NCI-H510A treated with DMSO at 0.1 percent for 48 hours (cell line): ENCODE measurements at regions not wholly inside any gene's neighbourhood (a gene's known extent, or its start where the extent isn't known, plus 50 kb on each side); places are given as distances from the start of the nearest gene placed in this dataset.
"Not testable (repeated sequence)": the region's sequence is repeated elsewhere in the genome, so short reads cannot be mapped to it uniquely, and the experiment has no call there.

ENCODE experiments used
- DNase-seq: peaks from one replicate; lab custom pipeline; 2025; lab: John Stamatoyannopoulos, UW

DNA sequence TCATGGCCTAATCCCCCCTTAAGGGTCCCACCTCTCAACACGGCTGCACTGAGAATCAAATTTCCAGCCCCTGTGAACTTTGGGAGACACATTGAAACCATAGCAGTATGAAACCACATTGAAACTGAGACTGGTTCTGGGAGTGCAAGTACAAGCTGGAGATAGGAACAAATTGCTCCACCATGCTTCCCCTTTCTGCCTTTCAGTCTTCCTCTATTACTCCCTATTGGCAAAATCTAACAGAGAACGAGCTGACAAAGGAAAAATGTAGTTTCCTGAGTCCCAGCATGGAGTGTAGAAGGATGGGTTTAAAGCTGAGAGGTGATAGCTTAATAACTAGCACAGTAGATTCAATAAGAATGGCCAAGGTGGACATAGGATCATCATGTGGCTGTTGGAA lies 161.7 kb upstream of the RPL34 start:
- DNase-seq, result no peak

DNA sequence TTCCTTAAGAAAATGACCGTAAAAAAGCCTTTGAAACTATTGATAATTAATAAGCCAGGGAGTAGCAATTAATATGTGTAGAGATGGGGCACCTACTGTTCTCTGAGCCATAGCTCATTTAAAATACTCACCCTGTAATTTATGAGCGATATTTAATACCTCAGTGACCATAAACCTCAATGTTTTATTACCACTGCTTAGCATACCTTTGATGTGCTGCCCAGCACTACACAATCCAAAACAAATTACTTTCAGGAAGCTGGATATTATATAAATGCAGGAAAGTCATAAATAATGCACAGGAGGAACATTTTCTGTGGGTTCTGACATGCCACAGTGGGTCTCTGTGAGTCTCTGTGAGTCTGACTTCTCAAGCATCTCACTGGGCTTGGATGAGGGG lies 166.1 kb upstream of the RPL34 start:
- DNase-seq, result no peak

DNA sequence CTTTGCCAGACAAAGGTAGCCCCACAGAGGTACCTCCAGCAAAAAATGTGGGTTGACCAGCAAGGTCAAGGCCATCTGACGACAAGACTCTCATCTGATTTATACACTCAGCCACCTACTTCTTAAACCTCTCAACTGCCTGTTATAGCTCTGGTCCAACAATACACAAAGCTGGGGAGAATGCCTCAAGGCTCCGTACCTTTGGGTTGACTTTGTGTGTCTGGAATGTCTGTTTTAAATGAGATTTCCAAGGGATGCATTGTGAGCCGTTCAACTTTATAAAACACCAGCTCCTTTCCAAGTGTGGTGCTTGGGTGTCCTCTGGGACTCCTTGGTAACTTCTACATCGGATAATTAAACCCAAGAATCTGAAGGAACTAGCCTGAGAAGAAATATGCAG lies 167.0 kb upstream of the RPL34 start:
- DNase-seq, result no peak

DNA sequence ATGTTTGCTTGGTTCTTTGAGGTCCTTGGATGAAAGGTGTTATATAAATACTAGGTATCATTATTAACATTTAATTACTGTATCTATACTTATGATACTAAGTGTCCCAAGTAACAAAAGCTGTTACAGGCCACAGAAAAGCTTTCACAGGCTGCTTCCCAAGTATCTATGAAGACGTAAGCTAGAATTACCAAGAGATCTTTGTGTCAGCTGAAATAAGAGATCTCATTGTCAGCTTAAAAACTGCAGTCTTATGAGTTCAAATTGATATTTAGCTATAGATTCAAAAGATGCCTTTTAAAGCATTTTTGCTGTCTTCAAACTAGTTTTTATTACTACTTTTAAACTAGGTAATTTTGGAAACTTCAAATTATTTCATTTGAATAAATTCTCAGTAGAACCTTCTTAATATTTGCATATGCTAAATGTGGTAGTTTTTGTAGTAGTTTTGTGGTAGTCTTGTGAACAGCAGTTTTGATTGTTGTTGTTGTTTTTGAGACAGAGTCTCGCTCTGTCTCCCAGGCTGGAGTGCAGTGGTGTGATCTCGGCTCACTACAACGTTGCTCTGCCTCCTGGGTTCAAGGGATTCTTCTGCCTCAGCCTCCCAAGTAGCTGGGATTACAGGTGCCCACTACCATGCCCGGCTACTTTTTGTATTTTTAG lies 170.0 kb upstream of the RPL34 start:
- DNase-seq, result no peak

DNA sequence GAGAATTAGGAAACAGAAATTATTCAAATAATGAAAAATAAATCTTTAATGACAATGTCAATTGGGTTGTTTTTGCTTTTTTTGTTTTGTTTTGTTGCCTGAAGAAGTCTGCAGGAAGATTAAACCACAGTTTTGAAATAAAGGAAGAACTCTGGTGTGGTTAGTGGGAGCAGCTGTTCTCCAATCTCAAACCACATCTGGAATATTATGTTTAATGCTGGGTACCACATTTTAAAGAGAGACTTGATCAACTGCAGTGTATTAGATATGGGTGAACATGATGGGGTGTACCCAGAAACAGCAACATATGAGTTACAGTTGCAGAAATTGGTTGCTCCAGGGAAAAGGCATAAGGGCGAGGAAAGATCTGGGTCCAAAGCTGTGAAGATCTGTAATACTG lies 171.2 kb upstream of the RPL34 start:
- DNase-seq, result no peak

DNA sequence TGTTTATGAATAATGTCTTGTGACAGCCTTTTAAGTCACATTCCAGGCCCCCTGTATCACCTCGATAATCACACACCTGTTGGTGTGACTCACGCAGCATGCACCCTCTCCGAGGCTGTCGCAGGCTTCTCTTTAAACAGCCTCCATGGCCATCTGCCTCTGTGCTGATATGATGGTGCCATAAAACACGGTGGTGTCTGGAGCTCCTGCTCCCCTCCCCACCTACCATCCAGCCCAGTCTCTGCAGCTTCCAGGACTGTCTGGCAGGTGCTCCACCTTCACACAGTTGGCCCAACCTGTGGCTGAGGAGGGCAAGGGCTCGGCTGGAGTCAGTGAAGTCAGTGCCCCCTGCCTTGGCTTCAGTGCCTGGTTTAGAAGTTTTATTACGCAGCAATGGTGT lies 173.8 kb upstream of the RPL34 start:
- DNase-seq, result peak; percentile 41

DNA sequence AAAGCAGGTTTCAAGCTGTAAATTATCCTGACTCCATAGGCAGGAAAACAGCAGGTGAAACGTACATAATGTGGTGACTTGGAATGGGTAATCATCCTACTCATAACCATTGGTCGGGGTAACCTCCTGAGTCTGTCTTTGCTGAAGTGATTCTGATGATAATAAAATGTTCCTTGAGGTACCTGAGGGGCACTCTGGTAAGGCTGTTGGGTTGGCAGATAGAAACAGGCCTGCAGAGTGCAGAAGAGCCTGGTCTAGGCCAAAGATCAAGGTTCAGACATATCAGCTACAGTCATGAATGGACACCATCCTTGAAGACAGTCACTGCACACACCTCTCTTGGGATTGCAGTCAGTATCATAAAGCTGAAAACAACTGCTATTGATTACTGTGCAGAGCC lies 174.7 kb upstream of the RPL34 start:
- DNase-seq, result no peak

DNA sequence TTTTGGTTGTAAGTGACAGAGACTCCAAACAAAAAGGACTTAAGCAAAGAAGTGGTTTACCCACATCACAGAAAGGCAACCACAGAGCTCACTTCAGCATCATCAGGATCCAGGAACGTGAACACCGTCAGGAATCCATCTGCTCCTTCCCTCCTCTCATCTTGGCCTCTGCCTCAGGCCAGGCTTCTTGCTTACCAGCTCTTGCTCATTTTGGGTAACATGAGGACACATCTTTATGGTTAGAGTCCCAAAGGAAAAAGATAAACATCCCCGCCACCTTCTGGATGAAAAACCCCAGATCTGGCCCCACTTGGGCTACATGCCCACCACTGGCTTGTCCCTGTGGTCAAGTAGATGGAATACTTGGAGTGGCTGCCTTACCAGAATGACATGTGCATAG lies 176.8 kb upstream of the RPL34 start:
- no peak for DNase-seq

DNA sequence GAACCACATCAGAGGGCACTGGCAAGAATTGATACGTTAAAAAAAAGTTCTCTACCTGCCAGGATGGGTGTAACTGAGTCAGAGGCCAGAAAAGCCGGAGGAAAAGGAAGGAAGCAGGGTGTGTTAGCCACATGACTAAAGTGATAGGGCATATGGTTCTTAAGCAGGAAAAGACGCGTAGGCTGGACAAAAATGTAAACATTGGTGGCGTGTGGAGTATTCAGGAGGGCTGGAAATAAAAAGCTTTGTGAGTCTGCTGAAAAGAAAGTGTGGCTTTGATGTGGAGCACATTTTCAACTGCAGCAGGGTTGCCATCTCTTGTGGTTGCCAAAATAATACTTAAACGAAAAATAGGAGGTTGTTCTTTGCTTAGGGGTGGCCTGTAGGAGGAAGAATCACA lies 186.5 kb upstream of the RPL34 start:
- DNase-seq, result no peak

DNA sequence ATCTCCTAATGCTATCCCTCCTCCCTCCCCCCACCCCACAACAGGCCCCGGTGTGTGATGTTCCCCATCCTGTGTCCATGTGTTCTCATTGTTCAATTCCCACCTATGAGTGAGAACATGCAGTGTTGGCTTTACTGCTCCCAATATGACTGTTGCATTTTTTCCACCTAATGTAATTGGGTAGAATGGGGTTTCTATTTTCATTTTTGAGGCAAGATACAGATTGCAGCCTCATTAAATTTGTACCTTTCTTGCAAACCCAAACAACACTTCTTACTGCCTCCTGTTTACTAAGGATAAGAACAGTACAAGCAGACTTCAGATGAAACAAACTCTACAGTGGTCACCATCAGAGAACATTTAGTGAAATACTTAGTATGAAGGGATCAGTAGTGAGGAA lies 187.0 kb upstream of the RPL34 start:
- DNase-seq, result not testable (repeated sequence)

DNA sequence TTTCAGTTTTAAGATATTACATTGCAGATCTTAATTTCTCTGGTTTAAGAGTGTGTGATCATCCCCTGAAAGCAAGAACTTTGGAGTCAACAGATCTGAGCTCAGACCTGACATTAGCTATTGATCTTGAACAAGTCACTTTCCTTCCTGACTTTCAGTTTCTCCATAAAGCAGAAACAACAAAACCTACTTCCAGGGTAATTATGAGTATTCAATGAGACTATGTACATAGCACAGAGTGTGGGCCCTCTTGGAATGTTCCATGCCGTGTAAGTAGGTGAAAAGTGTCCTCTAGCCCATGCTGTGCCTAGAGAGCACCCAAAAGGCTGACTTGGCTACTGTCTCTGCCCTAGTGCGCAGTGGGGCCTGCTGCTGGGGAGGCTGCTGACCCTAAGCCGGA lies 188.0 kb upstream of the RPL34 start:
- DNase-seq, result no peak

DNA sequence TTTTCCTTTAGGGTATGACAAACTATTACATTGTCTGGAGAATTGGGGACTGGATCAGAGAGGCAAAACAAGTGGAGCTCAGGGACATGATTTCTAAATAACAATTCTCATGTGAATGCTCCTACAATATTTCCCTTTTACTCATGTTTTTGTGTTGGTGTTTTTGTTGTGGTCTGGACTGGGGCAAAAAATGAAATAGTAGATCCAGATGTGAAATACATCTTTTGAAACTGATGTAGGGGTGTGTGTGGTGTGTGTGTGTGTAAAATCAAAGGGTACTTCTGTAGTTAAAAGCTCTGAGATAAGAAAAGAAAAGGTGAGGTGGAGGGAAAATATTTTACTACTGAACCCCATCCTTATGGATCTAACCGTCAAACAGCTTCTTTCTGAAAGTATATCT lies 188.4 kb upstream of the RPL34 start:
- no peak for DNase-seq

DNA sequence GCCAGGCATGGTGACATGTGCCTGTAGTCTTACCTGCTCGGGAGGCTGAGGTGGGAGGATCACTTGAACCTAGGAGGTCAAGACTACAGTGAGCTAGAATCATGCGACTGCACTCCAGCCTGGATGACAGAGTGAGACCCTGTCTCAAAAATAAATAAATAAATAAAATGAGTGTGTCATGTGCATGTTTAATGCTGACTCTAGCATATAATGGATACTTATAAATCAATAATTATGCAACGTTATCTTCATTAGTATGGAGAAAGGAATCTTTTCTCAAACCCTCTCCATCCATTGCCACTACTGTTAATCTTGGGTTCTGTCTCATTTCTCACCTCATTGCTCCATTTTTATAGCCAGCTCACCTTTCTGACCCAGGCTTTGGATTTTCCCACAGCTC lies 189.5 kb upstream of the RPL34 start:
- DNase-seq, result no peak

DNA sequence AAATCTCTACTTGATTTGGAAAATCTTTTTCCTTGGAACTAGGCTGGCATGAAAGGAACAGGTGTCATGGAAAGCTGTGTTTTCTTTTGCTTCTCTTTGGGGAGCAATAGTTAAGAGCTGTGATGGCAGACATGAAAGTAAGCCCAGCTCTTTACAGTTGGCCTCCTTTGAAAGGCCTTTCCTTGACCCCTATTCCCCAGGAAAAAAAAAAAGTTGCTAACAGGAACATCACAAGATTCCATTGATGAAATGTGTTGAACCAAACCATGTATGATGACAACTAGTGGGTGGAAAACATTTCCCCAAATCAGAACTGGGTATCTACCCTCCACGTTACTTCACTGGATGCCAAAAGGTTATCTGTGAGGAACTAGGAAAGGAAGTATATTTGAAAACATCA lies 190.7 kb upstream of the RPL34 start:
- DNase-seq, result no peak

DNA sequence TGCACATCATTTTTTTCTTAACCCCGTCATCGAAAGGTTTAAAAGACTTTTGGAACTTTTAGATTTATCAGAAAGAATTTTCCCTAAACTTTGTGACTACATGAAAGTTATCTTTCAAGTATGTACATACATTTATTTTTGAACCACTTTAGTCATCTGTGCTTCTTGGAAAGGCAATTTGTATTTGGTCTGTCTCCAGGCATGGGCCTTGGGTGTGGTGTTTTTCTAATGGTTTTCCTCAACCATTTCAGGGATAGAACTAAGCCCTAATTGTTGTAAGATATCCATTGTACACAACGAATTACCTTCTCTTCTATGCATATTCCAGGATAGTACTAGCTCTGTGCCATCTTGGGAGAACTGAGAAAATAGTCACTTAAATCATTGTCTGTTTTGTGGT lies 191.5 kb upstream of the RPL34 start:
- DNase-seq, result no peak

DNA sequence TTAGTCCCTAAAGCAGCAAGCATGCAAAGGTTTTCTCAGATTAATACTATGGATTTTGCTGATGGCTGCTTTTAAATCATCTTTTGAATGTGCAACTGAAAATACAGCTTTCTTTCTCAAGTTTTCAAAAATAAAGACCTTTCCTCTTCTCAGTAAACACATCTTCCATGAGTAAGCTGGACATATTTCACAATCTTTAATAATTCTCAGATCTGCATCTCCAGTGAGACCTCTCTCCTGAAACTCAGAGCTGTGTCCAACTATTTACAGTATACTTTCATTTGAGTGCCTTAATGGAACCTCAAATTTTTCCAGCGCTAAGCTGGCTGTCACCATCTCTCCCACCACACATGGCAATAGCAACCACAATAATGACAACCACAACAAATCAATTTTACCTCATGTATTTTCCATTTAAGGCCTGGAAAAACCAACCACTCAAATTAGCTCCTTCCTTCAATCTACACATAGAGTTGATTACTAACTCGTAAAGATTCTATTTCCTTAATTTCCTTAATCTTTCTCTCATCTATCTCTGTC lies 192.4 kb upstream of the RPL34 start:
- DNase-seq, result no peak

DNA sequence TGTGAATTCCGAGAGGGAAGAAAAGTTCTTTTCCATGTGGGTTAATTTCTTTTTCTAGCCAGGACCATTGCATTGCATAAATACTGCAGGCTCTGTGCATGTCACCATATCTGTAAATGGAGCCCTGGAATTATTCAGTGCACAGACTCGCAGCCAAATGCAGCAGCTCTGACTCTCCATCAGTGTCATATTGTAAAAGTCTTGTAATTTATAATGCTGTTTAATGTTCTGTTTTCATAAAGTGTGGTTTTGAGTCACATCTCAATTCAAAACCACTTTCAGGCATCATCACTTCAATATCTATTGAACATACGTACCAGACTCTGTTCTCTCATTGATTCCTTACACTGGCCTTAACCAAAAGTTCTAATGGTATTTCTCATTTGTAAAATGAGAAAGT lies 193.9 kb upstream of the RPL34 start:
- DNase-seq, result no peak

DNA sequence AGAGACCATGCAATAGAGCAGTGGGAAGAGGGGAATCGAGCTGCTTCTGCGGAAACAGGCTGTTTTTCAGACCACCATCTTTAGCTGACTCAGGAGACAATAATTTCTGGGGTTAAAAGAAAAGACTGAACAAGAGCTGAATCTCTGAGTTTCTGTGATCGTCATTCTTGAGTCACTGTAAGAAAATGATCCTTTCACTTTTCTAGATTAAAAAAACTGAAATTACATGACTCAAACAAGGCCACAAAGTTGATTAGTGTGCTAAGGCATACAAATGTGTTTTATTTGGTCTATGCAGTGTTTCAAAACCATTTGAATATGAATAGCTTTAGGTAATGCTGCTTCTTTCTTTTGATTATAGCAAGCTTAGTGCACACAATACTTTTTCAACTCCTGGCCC lies 194.4 kb upstream of the RPL34 start:
- DNase-seq, result no peak

DNA sequence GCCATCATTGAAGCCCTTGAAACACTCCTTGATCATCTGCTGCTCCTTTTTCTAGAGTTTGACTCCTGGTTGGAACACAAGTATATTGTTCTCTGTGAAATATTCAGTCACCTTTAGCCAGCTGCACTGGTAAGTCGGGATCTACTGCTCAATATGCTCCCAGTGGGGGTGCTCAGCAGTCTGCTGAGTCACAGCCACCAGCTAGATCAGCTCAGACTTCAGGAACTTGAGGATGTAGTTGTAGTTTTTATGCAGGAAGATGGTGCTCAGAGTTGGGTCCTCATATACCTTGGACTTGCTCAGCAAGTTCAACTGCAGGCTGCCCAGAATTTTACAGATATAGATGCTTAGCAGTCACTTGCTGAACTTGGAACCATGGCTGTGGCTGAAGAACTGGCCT lies 202.5 kb upstream of the RPL34 start:
- DNase-seq, result no peak

DNA sequence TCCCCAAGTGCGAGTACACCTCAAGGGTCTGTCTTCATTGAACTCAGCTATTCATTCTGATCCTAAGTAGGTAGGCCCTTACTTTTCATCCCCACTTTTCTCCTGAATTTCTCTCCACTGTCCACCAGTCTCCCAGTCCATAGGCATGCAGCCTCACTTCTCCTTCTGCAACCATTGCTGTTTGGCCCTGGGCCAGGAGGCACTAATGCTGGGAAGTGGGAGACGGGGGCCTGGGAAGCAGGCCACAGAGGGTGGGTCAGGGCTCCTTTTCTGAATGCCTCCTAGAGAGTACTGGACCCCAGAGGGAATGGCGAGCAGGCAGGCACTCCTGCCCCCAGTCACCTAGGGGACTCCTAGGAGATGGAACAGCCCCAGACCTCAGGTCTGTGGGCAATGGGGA lies 203.5 kb upstream of the RPL34 start:
- DNase-seq, result no peak

DNA sequence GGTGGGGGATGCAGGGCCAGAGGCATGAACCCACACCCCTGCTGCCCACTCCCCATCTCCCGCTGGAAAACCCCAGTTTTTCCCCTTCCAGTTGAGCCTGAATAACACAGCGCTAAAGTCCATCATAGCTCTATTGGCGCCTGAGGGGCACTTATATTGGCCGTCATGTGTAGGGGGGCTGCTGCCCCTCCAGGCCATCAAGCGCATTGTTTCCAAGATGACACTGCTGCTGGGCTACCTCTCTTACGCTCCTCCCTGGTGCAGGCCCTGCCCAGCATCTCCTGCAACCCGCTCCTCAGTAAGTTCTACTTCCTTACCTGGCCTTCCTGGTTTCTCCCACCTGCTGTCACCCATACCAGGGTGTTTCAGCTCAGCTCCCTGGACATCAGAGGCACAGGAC lies 205.0 kb upstream of the RPL34 start:
- no peak for DNase-seq

DNA sequence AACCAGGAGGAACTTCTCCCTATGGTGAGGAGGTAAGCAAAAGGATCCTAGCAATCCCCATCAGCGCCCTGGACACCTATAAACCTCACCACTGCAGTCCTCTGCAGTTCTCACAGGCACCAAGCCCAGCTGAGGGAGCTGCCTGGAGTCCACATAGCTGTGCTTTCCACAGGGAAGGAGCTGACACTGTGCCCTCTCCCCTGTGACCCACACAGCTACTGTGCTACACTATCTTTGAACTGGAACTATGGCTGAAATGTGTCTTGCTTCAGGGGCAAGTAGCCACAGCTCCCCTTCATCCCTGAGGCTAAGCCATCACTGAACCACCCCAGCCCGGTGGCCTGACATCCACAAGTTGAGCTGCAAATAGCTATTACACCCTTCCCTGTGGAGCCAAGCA lies 208.5 kb upstream of the RPL34 start:
- no peak for DNase-seq

DNA sequence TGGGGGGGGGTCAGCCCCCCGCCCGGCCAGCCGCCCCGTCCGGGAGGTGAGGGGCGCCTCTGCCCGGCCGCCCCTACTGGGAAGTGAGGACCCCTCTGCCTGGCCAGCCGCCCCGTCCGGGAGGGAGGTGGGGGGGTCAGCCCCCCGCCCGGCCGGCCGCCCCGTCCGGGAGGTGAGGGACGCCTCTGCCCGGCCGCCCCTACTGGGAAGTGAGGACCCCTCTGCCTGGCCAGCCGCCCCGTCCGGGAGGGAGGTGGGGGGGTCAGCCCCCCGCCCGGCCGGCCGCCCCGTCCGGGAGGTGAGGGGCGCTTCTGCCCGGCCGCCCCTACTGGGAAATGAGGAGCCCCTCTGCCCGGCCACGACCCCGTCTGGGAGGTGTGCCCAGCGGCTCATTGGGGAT lies 210.7 kb upstream of the RPL34 start:
- not testable (repeated sequence) for DNase-seq

DNA sequence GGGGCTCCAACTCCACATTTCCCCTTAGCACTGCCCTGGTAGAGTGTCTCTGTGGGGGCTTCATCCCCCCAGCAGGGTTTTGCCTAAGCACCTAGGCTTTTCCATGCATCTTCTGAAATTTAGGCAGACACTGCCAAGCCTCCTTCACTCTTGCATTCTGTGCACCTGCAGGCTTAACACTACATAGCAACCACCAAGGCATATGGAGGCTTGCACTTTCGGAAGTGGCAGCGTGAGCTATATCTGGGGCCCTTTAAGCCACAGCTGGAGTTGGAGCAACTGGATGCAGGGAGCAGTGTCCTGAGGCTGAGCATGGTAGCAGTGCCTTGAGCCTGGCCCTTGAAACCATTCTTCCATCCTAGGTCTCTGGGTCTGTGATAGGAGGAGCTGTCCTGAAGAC lies 214.8 kb upstream of the RPL34 start:
- no peak for DNase-seq

DNA sequence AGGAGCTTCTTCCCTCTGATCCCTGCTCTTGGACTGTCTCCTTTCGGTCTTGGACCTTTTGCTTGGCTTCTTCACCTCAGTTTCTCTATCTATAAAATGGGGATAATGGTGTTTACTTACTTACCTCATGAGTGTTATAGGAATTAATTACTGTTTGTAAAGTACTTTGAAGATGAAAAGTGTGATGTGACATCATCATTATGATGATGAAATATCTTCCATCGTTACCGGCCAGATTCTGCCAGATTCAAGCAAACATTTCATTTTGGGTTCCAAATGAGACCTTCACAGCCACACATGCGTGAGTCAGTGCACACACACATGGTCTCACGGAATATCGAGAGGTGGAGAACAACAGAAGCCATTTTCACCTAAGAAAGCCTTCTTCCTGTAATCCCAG lies 220.1 kb upstream of the RPL34 start:
- no peak for DNase-seq
